ENCODE measurements at regions not wholly inside any gene's neighbourhood (a gene's known extent, or its start where the extent isn't known, plus 50 kb on each side); places are given as distances from the start of the nearest gene placed in this dataset.
"Not testable (repeated sequence)": the region's sequence is repeated elsewhere in the genome, so short reads cannot be mapped to it uniquely, and the experiment has no call there.

DNA sequence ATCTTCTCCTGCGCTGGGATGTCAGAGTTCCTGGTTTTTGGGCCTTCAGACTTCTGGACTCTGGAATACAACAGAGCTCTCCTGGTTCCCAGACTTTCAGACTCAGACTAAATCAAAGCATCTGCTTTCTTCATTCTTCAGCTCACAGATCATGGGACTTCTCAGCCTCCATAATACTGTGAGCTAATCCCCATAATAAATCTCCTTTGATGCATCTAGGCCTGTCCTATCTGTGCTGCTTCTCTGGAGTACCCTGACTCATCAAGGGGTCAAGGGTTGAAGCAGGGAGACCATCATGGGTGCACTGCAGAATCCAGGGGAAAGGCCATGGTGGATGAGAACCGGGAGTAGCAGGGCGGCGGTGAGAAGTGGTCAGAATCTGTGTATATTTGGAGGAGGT is 1094.1 kb upstream of the TMEM132C start:
- H2AFZ ChIP-seq (ENCODE audit: low read length) = no peak overlapping the region
- no peak overlapping the region for H3K18ac ChIP-seq (ENCODE audit: low read length)
- H2BK15ac ChIP-seq (ENCODE audit: low read length) = no peak overlapping the region
- no peak overlapping the region for H4K8ac ChIP-seq (ENCODE audit: low read depth, low read length)
- no peak overlapping the region for H2BK5ac ChIP-seq (ENCODE audit: low read length)
- no peak overlapping the region for H3K4me3 ChIP-seq (ENCODE audit: low read length in 2 of 2)
- no peak overlapping the region for H3K14ac ChIP-seq (ENCODE audit: low read length)
- H3K23ac ChIP-seq (ENCODE audit: low read depth, low read length, poor library complexity) = no peak overlapping the region
- no peak overlapping the region for H3K4ac ChIP-seq (ENCODE audit: low read length)
- no peaks in the 10 kb centered on the region for H3K79me1 ChIP-seq (ENCODE audit: low read depth, low read length)
- no peaks in the 10 kb centered on the region for H3K36me3 ChIP-seq (replicated peaks in 1 of 2; ENCODE audit: control insufficient read depth in 2 of 2, insufficient read depth in 2 of 2, low read length in 2 of 2)
- H3K27ac ChIP-seq (replicated peaks; ENCODE audit: low read length) = no peak overlapping the region
- no peak for DNase-seq (ENCODE audit: low spot score)
- peaks cover 0 to 7% of the 10 kb centered on the region in 2 donors for H3K9me3 ChIP-seq (replicated peaks in 1 of 2; ENCODE audit: control insufficient read depth in 2 of 2, insufficient read depth in 1 of 2, low read depth in 1 of 2, low read length in 2 of 2)
- H2AK5ac ChIP-seq (ENCODE audit: low read depth, low read length) = no peak overlapping the region
- no peak overlapping the region for H4K91ac ChIP-seq (ENCODE audit: low read depth, low read length, poor library complexity)
- no peak overlapping the region for H2BK12ac ChIP-seq (ENCODE audit: low read length)
- H3K9ac ChIP-seq (ENCODE audit: low read depth, low read length, poor library complexity) = no peak overlapping the region
- no CpG with 5 or more reads among the region's 4 CpGs for WGBS, 2 donors (ENCODE audit: extremely low coverage in 2 of 2, insufficient read length in 2 of 2, insufficient replicate concordance in 1 of 2)
- H3K4me1 ChIP-seq (ENCODE audit: control insufficient read depth in 2 of 2, insufficient read depth in 1 of 2, low read depth in 1 of 2, low read length in 2 of 2) = no peaks in the 10 kb centered on the region
- no peak overlapping the region for H3K4me2 ChIP-seq (ENCODE audit: insufficient read depth, low read length, poor library complexity, severe bottlenecking)
- no peaks in the 10 kb centered on the region for H3K27me3 ChIP-seq (ENCODE audit: control insufficient read depth in 3 of 3, insufficient read depth in 3 of 3, low read depth in 1 of 3, low read length in 3 of 3)
- H2BK120ac ChIP-seq (ENCODE audit: low read depth, low read length) = no peak overlapping the region

DNA sequence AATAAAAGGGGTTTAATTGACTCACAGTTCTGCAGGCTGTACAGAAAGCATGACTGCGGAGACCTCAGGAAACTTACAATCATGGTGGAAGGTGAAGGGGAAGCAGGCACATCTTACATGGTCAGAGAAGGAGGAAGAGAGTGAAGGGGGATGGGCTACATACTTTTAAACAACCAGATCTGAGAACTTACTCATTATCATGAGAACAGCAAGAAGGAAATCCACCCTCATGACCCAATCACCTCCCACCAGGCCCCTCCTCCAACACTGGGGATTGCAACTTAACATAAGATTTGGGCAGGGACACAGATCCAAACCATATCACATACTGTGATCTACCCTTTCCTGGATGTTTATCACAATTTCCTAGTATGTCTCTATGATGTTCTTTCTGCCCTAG is 1093.0 kb upstream of the TMEM132C start:
- H3K4me3 ChIP-seq (ENCODE audit: low read length in 2 of 2); H3K23ac ChIP-seq (ENCODE audit: low read depth, low read length, poor library complexity); DNase-seq (ENCODE audit: low spot score); H2BK120ac ChIP-seq (ENCODE audit: low read depth, low read length); H2AFZ ChIP-seq (ENCODE audit: low read length); H2AK5ac ChIP-seq (ENCODE audit: low read depth, low read length); H3K9me3 ChIP-seq (replicated peaks in 1 of 2; ENCODE audit: control insufficient read depth in 2 of 2, insufficient read depth in 1 of 2, low read depth in 1 of 2, low read length in 2 of 2); H3K4me1 ChIP-seq (ENCODE audit: control insufficient read depth in 2 of 2, insufficient read depth in 1 of 2, low read depth in 1 of 2, low read length in 2 of 2); H3K14ac ChIP-seq (ENCODE audit: low read length); H3K4ac ChIP-seq (ENCODE audit: low read length); H3K79me1 ChIP-seq (ENCODE audit: low read depth, low read length); H2BK5ac ChIP-seq (ENCODE audit: low read length); H3K27me3 ChIP-seq (ENCODE audit: control insufficient read depth in 3 of 3, insufficient read depth in 3 of 3, low read depth in 1 of 3, low read length in 3 of 3); H3K4me2 ChIP-seq (ENCODE audit: insufficient read depth, low read length, poor library complexity, severe bottlenecking); H3K18ac ChIP-seq (ENCODE audit: low read length); H3K36me3 ChIP-seq (replicated peaks in 1 of 2; ENCODE audit: control insufficient read depth in 2 of 2, insufficient read depth in 2 of 2, low read length in 2 of 2); H3K9ac ChIP-seq (ENCODE audit: low read depth, low read length, poor library complexity); H2BK15ac ChIP-seq (ENCODE audit: low read length); H4K91ac ChIP-seq (ENCODE audit: low read depth, low read length, poor library complexity); H2BK12ac ChIP-seq (ENCODE audit: low read length); H3K27ac ChIP-seq (replicated peaks; ENCODE audit: low read length); H4K8ac ChIP-seq (ENCODE audit: low read depth, low read length): not testable (repeated sequence)
- no CpG with 5 or more reads among the region's 1 CpG for WGBS, 2 donors (ENCODE audit: extremely low coverage in 2 of 2, insufficient read length in 2 of 2, insufficient replicate concordance in 1 of 2)

DNA sequence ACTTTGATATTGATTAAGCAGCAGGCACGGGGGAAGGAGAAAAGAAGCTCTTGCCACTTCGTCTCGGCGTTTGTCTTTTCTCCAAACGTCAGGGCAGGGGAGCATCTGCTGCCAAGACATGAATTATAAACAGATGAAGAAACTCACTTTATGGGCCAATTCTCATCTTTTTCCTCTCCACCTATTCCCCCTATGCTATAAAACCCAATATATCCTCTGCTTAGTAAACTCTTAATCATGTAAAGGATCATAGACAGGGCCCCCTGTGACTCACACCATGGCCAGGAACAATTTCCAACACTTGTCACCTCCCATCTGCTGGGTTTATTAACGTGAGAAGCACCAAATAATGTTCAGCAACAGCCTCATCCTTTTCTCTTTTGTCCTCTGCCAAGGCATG is 1092.1 kb upstream of the TMEM132C start:
- no peak overlapping the region for H4K8ac ChIP-seq (ENCODE audit: low read depth, low read length)
- H3K27ac ChIP-seq (replicated peaks; ENCODE audit: low read length) = no peak overlapping the region
- no peaks in the 10 kb centered on the region for H3K79me1 ChIP-seq (ENCODE audit: low read depth, low read length)
- WGBS, 2 donors (ENCODE audit: extremely low coverage in 2 of 2, insufficient read length in 2 of 2, insufficient replicate concordance in 1 of 2) = no CpG with 5 or more reads among the region's 6 CpGs
- no peak overlapping the region for H2AFZ ChIP-seq (ENCODE audit: low read length)
- no peak overlapping the region for H3K14ac ChIP-seq (ENCODE audit: low read length)
- H4K91ac ChIP-seq (ENCODE audit: low read depth, low read length, poor library complexity) = no peak overlapping the region
- no peaks in the 10 kb centered on the region for H3K27me3 ChIP-seq (ENCODE audit: control insufficient read depth in 3 of 3, insufficient read depth in 3 of 3, low read depth in 1 of 3, low read length in 3 of 3)
- H3K9me3 ChIP-seq (replicated peaks in 1 of 2; ENCODE audit: control insufficient read depth in 2 of 2, insufficient read depth in 1 of 2, low read depth in 1 of 2, low read length in 2 of 2) = peaks cover 0 to 10% of the 10 kb centered on the region in 2 donors
- H2BK12ac ChIP-seq (ENCODE audit: low read length) = no peak overlapping the region
- no peak overlapping the region for H3K9ac ChIP-seq (ENCODE audit: low read depth, low read length, poor library complexity)
- H3K4me1 ChIP-seq (ENCODE audit: control insufficient read depth in 2 of 2, insufficient read depth in 1 of 2, low read depth in 1 of 2, low read length in 2 of 2) = no peaks in the 10 kb centered on the region
- H3K4ac ChIP-seq (ENCODE audit: low read length) = no peak overlapping the region
- H3K18ac ChIP-seq (ENCODE audit: low read length) = no peak overlapping the region
- no peak overlapping the region for H3K23ac ChIP-seq (ENCODE audit: low read depth, low read length, poor library complexity)
- H3K36me3 ChIP-seq (replicated peaks in 1 of 2; ENCODE audit: control insufficient read depth in 2 of 2, insufficient read depth in 2 of 2, low read length in 2 of 2) = no peaks in the 10 kb centered on the region
- H3K4me2 ChIP-seq (ENCODE audit: insufficient read depth, low read length, poor library complexity, severe bottlenecking) = no peak overlapping the region
- H2BK5ac ChIP-seq (ENCODE audit: low read length) = no peak overlapping the region
- no peak overlapping the region for H2BK15ac ChIP-seq (ENCODE audit: low read length)
- no peak overlapping the region for H3K4me3 ChIP-seq (ENCODE audit: low read length in 2 of 2)
- H2AK5ac ChIP-seq (ENCODE audit: low read depth, low read length) = no peak overlapping the region
- H2BK120ac ChIP-seq (ENCODE audit: low read depth, low read length) = no peak overlapping the region
- DNase-seq (ENCODE audit: low spot score) = no peak

DNA sequence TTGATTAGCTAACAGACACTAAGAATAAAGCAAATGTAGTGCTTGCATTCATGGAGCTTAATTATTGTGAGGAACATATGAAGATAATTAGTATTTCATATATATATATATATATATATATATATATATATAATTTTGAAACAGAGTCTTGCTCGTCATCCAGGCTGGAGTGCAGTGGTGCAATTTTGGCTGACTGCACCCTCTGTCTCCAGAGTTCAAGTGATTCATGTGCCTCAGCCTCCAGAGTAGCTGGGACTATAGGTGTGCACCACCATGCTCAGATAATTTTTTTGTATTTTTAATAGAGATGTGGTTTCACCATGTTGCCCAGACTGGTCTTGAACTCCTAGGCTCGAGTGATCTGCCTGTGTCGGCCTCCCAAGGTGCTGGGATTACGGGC is 1091.6 kb upstream of the TMEM132C start:
- peaks cover 0 to 10% of the 10 kb centered on the region in 2 donors for H3K9me3 ChIP-seq (replicated peaks in 1 of 2; ENCODE audit: control insufficient read depth in 2 of 2, insufficient read depth in 1 of 2, low read depth in 1 of 2, low read length in 2 of 2)
- no peak overlapping the region for H2AFZ ChIP-seq (ENCODE audit: low read length)
- H2BK12ac ChIP-seq (ENCODE audit: low read length) = no peak overlapping the region
- H3K79me1 ChIP-seq (ENCODE audit: low read depth, low read length) = peaks cover 2% of the 10 kb centered on the region
- no peak for DNase-seq (ENCODE audit: low spot score)
- no peak overlapping the region for H2BK120ac ChIP-seq (ENCODE audit: low read depth, low read length)
- H4K91ac ChIP-seq (ENCODE audit: low read depth, low read length, poor library complexity) = no peak overlapping the region
- no peak overlapping the region for H2BK15ac ChIP-seq (ENCODE audit: low read length)
- H3K4me3 ChIP-seq (ENCODE audit: low read length in 2 of 2) = no peak overlapping the region
- no peak overlapping the region for H3K23ac ChIP-seq (ENCODE audit: low read depth, low read length, poor library complexity)
- no CpG with 5 or more reads among the region's 4 CpGs for WGBS, 2 donors (ENCODE audit: extremely low coverage in 2 of 2, insufficient read length in 2 of 2, insufficient replicate concordance in 1 of 2)
- H4K8ac ChIP-seq (ENCODE audit: low read depth, low read length) = no peak overlapping the region
- no peak overlapping the region for H2AK5ac ChIP-seq (ENCODE audit: low read depth, low read length)
- no peak overlapping the region for H2BK5ac ChIP-seq (ENCODE audit: low read length)
- no peak overlapping the region for H3K9ac ChIP-seq (ENCODE audit: low read depth, low read length, poor library complexity)
- no peaks in the 10 kb centered on the region for H3K27me3 ChIP-seq (ENCODE audit: control insufficient read depth in 3 of 3, insufficient read depth in 3 of 3, low read depth in 1 of 3, low read length in 3 of 3)
- H3K14ac ChIP-seq (ENCODE audit: low read length) = no peak overlapping the region
- no peak overlapping the region for H3K27ac ChIP-seq (replicated peaks; ENCODE audit: low read length)
- H3K4me2 ChIP-seq (ENCODE audit: insufficient read depth, low read length, poor library complexity, severe bottlenecking) = no peak overlapping the region
- H3K4me1 ChIP-seq (ENCODE audit: control insufficient read depth in 2 of 2, insufficient read depth in 1 of 2, low read depth in 1 of 2, low read length in 2 of 2) = no peaks in the 10 kb centered on the region
- H3K36me3 ChIP-seq (replicated peaks in 1 of 2; ENCODE audit: control insufficient read depth in 2 of 2, insufficient read depth in 2 of 2, low read length in 2 of 2) = no peaks in the 10 kb centered on the region
- H3K18ac ChIP-seq (ENCODE audit: low read length) = no peak overlapping the region
- no peak overlapping the region for H3K4ac ChIP-seq (ENCODE audit: low read length)
